KBM-7 (cell line): ENCODE measurements at regions not wholly inside any gene's neighbourhood (a gene's known extent, or its start where the extent isn't known, plus 50 kb on each side); places are given as distances from the start of the nearest gene placed in this dataset.
"Not testable (repeated sequence)": the region's sequence is repeated elsewhere in the genome, so short reads cannot be mapped to it uniquely, and the experiment has no call there.

Source experiments
- DNase-seq: peaks from one replicate; pipeline ENCODE4 v3.0.0-alpha.2; 2015
- in situ Hi-C: fragments of 300-500 bp; cut with MboI; formaldehyde crosslinking; loops from 2 replicates; pipeline ENCODE4 v1.14.3; 2020; ENCODE audit warnings: low sequenced_read_pairs, low pct_unique_long_range_greater_than_20kb, mixed read lengths

DNA sequence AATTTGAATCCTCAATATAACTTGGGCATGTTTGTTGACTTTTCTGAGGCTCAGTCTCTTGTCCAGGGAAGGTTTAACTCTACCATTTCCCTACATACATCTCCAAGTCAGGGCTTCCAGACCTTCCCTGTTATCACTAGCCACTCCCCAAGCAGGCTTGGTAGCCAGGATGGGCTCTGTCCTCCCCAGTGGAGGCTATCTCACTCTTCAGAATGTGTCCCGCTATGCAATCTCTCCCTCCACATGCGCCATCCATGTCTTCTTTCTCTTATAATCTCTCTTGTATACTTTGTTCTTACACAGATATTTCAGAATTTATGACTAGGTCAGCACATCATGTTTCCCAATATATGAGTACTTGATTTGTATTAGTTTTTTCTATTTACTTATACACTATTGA, 310.4 kb downstream of the HGF start:
- DNase-seq, result no peak
- in situ Hi-C loops, result loop anchor here (25.0 kb wide), 1 partner anchor 747 kb away; no protein-coding TSS in a partner anchor

DNA sequence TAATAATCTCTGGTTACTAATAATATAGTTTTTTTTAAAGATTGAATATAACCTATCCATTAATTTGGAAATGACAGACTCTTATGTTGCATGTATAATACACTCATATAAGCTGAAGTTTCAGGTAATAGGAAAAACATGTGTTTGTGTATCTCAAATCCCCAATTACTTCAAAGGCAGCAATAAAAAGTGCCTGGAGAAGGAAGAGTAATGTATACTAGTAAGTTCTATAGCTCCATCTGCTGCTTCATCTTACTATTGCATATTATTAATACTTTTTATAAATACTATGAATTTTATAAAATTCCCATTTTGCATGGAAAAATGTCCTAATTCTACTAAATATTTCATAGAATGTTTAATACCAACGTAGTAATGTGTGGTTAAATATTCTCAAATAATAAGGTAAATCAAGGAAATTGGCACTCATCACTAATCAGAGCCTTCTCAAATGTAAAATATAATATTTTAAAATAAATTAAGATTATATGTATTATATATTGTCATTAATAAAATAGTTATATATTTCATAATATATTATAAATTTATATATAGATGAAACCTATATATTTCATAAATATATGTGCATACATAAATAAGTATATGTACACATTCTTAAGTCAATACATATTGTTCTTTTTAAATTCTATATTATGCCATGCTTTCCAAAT, 311.9 kb downstream of the HGF start:
- in situ Hi-C loops, result loop anchor here (25.0 kb wide), 1 partner anchor 746 kb away; no protein-coding TSS in a partner anchor
- no peak for DNase-seq

DNA sequence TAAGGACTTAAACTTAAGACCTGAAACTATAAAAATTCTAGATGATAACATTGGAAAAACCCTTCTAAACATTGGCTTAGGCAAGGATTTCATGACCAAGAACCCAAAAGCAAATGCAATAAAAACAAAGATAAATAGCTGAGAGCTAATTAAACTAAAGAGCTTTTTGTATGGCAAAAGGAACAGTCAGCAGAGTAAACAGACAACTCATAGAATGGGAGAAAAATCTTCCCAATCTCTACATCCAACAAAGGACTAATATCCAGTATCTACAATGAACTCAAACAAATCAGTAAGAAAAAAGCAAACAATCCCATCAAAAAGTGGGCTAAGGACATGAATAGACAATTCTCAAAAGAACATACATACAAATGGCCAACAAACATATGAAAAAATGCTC, 316.1 kb downstream of the HGF start:
- in situ Hi-C loops, result loop anchor here (25.0 kb wide), 1 partner anchor 741 kb away; no protein-coding TSS in a partner anchor
- not testable (repeated sequence) for DNase-seq

DNA sequence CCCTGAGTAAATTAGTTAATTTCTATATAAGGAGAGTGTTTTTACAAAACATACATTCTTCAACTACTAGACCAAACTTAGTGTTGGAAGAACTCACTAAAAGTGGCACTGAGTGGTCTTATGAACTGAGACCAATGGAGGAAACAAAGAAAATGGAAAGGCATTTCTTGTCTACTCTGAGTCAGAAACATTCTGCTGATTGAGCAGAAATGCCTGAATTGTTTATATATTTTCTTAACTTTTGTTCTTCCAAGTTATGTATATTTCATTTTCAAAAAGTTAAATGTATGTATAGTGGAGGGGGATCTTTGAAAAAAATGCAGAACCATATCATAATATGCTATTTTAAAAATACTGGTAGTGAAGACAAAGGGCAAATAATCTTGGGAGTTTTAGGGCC, 320.7 kb downstream of the HGF start:
- DNase-seq, result no peak
- in situ Hi-C loops, result no loop called here

DNA sequence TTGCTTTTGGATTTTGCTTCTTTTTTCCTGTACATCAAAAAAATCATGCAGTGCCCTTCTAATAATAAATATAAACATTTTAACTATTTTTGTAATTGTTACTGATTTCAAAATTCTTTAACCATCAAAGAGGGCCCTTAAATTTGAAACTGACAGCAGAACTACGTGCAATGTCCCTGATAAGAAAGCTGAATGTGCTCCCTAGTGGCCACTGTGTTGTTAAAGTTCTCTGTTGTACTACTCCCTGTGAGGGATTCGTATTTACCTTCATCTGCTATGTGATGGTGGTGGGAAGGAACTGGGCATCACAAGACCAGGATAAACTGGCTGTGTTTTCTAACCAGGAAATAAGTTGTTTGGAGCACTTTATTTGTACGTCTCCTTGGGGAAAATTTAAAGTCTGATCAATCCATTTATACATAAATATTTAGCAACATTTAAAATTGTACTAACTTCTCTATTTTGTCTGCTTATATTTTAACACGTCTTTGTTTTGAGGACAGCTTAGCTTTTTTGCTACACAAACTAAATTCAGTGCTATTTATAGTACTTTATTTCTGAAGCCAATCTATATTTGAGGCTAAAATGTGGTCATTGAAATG, 322.4 kb downstream of the HGF start:
- in situ Hi-C loops, result no loop called here
- DNase-seq, result peak; percentile 12

DNA sequence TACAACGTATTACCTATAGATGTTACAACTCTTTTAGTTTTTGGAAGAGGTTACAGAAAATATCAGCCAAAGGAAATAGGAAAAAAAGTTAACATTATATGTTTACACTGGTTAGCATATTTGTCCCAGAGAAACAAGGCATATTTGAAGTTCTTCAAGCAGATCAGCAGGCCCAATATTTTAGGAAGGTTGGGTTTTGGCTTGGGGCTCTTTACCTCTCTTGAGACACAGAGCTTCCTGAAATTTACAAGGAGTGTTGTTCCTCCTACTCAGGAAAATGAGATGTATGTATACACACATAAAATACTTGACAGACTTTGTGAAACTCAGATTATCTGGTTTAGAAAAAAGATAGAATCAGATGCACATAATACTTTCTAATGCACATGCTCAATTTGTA, 323.6 kb downstream of the HGF start:
- in situ Hi-C loops, result no loop called here
- DNase-seq, result no peak

DNA sequence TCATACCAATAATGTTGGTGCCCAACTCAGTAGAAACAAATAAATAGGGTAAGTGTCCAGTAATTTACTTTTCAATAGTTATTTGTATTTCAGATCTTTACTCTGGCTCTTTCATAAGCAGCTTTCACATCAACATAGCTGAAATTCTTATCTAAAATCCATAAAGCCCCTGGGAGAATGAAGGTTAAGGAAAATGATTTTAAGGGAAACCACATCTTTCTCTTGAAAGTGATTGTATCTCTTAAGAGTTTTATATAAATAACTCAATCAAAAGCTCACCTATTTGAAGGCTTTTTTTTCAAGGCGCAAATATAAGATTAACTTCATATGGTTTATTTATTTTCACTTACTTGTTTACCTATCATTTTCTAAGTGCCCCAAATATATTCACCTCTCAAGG, 324.4 kb downstream of the HGF start:
- in situ Hi-C loops, result no loop called here

DNA sequence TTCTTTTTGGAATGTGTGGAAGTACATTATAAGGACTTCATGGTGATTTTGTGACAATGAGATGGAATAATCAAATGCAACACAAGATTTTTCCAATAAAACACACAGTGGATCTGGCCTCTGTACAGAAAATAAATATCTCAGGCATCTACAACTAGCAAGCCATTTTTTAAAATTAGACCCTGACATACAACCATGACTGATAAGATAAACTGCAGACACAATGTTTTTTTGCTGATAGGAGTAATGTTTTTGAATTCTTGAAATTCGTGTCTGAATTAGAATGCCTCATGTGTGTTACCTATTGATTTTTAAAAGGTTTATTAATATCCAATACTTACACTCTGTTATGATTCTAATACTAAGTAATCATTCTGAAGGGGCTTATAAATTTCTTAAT, 328.1 kb downstream of the HGF start:
- DNase-seq, result no peak
- in situ Hi-C loops, result no loop called here

More for the DNA sequence above, 324.4 kb downstream of the HGF start:
- DNase-seq, result no peak

DNA sequence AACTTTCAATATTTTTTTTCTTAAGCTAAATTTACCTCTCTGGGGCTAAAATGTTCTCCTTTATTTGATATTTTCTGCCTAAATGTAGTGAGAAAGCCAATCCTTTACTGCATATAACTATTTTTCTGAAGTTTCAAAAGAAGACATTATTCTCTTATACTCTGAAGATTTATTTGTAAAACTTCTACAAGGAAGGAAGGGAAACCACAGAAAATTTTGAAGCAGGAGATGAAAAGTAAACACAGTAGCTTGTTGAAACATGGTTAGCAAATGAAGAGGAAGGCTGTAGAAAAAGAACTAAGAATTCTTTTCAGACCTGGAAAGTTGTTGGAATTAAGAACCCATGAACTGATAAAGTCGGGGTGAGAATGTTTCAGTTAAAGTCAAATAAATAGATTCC, 330.3 kb downstream of the HGF start:
- DNase-seq, result no peak
- in situ Hi-C loops, result no loop called here

DNA sequence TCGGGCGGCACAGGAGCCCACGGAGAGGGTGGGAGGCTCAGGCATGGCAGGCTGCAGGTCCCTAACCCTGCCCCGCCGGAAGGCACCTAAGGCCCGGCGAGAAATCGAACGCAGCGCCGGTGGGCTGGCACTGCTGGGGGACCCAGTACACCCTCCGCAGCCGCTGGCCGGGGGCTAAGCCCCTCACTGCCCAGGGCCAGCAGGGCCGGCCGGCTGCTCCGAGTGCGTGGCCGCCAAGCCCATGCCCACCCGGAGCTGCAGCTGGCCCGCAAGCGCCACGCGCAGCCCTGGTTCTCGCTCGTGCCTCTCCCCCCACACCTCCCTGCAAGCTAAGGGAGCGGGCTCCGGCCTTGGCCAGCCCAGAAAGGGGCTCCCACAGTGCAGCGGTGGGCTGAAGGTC, 332.7 kb downstream of the HGF start:
- DNase-seq, in situ Hi-C loops: not testable (repeated sequence)

DNA sequence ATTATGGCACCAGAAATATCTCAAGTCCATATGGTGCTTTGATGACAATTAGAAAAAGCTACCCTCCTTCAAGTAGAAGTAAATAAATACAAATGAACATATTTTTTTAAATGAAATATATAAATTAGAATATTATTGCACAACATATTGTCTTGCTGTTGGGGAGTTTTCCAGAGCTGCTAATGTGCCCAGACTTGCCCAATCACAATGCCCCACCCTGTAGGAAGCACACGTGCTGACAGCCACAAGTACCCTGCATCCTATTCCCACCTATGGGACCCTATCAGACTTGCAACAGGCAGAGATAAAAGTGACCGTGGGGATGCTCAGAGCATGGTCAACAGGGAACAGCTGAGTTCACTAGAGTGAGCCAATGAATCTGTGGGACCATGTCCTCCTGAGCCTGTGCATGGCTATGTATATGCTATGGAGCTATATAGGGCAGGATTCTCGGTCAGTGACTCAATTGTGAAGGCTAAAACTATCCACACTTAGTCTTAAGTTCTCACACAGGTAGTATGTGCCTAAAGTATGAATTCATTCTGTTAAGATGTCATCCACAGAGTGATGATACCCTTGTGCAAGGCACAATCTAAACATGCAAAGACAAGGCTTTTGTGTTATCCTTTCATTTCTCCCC, 336.0 kb downstream of the HGF start:
- in situ Hi-C loops, result no loop called here

DNA sequence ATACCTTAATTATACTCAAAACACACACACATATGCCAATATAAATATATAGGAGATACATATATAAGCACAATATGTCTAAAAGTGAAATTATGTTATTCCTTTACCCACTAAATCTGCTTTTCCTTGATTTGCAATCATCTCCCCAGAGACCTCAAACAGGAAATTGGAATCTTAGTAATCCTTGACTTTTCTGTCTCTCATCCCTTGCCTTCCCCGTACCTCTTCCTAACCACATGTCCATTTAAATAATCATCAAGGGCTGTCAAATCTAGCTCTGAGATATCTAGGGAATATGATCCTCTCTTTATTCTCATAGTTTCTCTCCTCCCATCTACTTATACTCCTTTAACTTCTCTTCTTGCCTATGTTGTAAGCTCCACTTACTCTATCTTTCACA, 336.6 kb downstream of the HGF start:
- DNase-seq, result no peak
- in situ Hi-C loops, result no loop called here

More for the DNA sequence above, 336.0 kb downstream of the HGF start:
- no peak for DNase-seq

DNA sequence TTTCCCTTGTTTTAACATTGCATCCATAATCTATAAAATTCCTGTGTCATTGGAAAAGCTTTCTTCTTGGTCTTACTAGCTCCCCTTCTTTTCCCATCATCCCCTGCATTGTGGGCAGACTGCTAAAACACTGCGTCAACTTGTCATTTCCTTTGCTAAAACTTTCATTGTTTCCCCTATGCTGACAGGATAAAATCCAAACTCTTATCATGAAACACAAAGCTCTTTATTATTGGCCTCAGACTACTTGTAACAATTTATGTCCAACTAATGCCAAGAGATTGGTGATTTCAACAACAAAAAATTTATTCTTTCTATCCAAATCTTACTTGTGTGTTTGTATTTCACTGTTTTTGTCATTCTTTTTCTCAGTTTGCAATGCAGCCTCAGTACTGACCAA, 339.1 kb downstream of the HGF start:
- in situ Hi-C loops, result no loop called here
- no peak for DNase-seq

DNA sequence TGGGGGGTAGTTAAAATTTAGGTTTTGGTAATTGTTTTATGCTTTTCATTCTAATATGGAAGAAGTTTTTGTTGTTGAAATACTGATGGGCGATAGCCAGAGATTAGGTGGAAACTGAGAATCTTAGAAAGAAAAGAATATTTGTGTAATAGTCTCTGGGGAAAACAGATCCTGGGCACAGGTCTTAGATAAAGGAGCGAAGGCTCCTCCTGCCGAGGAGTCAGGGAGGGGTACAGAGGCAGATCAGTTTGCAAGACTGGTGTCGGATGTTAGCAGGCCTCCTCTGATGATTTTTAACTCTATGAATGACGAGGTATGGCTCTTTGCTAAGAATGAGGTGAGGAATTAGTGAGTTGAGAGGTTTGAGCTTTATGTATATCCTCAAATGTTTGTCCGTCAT, 339.7 kb downstream of the HGF start:
- DNase-seq, result no peak
- in situ Hi-C loops, result no loop called here

DNA sequence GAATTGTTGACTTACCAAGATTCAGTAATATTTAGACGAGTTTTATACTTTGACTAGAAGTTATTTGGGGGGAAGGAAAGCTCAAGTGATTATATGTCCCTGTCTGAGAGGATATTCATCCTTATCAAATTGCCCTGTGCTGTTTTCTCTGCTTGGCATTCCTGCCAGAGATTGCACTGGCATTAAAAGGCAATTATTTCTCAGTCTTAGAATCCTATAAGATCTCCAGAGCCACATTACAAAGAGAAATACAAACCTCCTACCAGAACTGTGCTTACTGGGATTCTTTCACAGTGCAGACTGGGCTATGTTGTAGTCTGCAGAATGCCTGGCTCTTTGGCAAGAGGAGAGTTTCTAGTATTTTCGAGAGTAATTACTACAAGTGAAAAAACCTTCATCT, 342.4 kb downstream of the HGF start:
- no peak for DNase-seq
- in situ Hi-C loops, result no loop called here

DNA sequence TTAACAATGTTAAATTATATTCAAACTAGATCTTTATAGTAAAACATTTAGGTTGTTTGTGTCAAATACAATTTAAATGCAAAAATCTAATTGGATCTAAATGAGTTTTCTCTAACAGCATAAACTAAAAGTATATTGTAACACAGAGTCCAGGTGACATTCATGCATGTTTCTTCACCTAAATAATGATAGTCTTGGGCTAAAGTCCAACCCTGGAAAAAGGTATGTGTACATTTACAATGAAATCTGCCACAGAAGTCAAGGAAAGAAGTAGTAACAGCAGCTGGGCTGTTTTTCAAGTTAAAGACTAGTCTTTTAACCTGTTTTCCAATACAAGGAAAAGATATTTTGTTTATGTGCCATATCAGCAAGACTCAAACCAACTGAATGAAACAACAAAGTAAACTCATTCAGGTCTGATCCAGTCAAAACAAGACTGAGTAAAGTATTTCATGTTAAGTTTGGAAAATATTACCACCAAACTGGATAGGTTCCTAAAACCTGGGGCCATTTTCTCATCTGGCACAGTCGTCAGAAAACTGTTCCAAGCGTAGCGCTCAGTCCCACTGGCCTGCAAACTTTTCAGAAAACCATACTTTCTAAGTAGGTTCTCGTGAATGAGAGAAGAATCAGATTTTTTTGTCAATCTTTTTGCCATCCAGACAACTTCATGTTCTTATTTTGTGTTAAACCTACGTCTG, 349.2 kb downstream of the HGF start:
- in situ Hi-C loops, result no loop called here

DNA sequence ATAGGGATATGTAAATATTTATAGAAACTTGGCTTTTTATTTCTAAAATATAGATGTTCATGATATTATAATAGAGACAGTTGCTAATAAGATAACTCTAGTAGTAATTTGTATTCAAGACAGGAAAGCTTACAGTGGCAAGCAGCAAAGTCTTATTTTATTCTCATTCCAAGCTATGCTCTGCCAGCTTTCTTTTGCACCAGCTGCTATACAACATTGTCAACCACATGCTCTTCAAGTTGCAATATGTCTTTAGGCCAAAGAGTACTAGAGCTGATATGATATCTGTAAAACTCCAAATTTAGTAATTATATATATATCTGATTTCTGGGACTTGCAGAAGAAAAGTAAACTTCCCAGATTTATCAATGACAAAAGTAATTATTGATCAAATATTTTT, 350.1 kb downstream of the HGF start:
- in situ Hi-C loops, result no loop called here
- DNase-seq, result no peak

More for the DNA sequence above, 349.2 kb downstream of the HGF start:
- no peak for DNase-seq

DNA sequence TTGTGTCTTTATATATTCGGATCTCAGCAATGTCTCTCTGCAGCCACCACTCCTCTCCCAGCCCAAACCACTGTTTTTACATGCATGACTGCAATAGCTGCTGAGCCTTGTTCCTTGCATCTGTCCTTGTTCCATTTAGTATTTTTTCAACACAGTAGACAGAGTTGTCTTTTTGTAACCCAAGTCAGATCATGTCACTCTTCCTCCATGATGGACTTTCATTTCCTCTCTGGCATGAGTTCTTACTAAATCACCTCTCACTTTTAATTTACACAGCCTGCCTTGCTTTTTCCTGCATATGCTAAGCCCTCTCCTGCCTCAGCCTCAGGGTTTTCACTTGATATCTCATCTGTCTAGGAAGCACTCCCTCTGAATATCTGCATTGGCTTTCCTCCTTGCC, 353.2 kb downstream of the HGF start:
- no peak for DNase-seq

DNA sequence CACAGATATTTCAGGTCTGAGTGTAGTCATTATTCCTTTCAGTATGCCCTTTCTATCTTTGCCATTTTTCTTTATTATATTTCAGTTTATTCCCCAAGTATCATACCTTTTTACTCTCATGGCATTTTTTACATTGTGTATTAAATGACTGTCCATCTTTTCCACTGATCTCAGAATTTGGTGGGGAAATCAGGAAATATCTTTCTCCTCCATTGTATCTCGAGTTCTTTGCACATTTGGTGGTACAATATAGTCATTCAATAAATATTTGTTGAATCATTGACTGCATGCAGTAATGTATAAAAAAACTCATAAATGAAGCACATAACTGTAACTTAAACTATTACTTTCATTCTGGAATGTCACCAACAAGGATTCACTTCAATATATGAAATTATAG, 354.7 kb downstream of the HGF start:
- no peak for DNase-seq
- in situ Hi-C loops, result no loop called here

More for the DNA sequence above, 353.2 kb downstream of the HGF start:
- in situ Hi-C loops, result no loop called here

DNA sequence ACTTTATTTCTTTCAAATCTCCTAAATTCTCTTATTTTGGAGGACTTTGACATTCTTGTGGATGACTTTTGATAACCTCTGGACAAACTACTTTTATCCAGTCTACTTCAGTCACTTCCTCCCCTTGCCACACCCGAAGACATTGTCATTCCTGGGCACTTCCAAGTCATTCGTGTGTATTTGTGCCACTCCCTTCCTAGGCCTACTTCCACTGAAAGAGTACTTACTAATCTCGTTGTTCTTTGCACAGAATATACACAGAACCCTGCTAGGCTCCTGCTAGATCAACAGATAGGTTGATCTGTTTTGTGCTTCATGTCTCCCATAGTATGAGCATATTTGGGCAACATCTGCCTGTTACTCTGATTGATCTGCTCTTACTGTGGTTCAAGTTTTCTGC, 355.4 kb downstream of the HGF start:
- in situ Hi-C loops, result no loop called here
- DNase-seq, result no peak
